ENCODE measurements at regions not wholly inside any gene's neighbourhood (a gene's known extent, or its start where the extent isn't known, plus 50 kb on each side); places are given as distances from the start of the nearest gene placed in this dataset.

- no peak overlapping the region for H3K14ac ChIP-seq (ENCODE audit: insufficient read length)
- no peak overlapping the region for H3K56ac ChIP-seq (replicated peaks; ENCODE audit: insufficient read length, low read depth, low read length)
- H3K4me2 ChIP-seq (ENCODE audit: insufficient read depth in 1 of 2, low read depth in 2 of 2, low read length in 2 of 2) = no peak overlapping the region
- no peak overlapping the region for H3K9ac ChIP-seq (replicated peaks in 1 of 4; ENCODE audit: extremely low read depth in 1 of 4, low read depth in 3 of 4, low read length in 3 of 4)
- H4K91ac ChIP-seq (replicated peaks; ENCODE audit: insufficient read length, low read length) = no peak overlapping the region
- H2AK5ac ChIP-seq (ENCODE audit: low read depth, low read length) = no peak overlapping the region
- no peaks in the 10 kb centered on the region for H4K20me1 ChIP-seq (replicated peaks in 1 of 2; ENCODE audit: control insufficient read depth in 1 of 2, insufficient read depth in 2 of 2, low read length in 2 of 2)
- ChIA-PET POLR2A (ENCODE audit: partially characterized antibody) (interaction anchor here (1.5 kb wide), 1 partner anchor 144 kb away, joined by 3 read pairs; the partner anchor contains the start of gene PFKFB3), CTCF (ENCODE audit: partially characterized antibody) (interaction anchor here (0.7 to 0.9 kb wide), 3 partner anchors 7 to 59 kb away, joined by 3 to 4 read pairs (median 3); no protein-coding TSS in a partner anchor)
- H3K79me1 ChIP-seq (ENCODE audit: low read depth, low read length) = no peaks in the 10 kb centered on the region
- no peak overlapping the region for H2BK15ac ChIP-seq (ENCODE audit: low read length)
- H3K18ac ChIP-seq (ENCODE audit: extremely low read depth, low read length) = no peak overlapping the region
- H3K79me2 ChIP-seq (ENCODE audit: control insufficient read depth in 1 of 2, insufficient read depth in 2 of 2, low read length in 2 of 2) = no peaks in the 10 kb centered on the region
- H3K4me1 ChIP-seq (replicated peaks in 1 of 4; ENCODE audit: control insufficient read depth in 3 of 4, insufficient read depth in 4 of 4, low read length in 3 of 4) = no peaks in the 10 kb centered on the region
- no peak for TF ChIP-seq CTCF (IDR thresholded peaks at IDR 0.05; ENCODE audit: control extremely low read depth in 1 of 3, insufficient read depth in 1 of 3, low read depth in 1 of 3, low read length in 3 of 3)
- no peak for TF ChIP-seq EGR1 (IDR thresholded peaks at IDR 0.05; ENCODE audit: borderline replicate concordance, low read depth, low read length)
- TF ChIP-seq PHF8 (conservative IDR thresholded peaks at IDR 0.05; ENCODE audit: low read depth, low read length) = no peak
- TF ChIP-seq YY1 (IDR thresholded peaks at IDR 0.05; ENCODE audit: low read depth, low read length) = no peak
- TF ChIP-seq NANOG (IDR thresholded peaks at IDR 0.05; ENCODE audit: insufficient read depth, low read depth, low read length, poor library complexity, severe bottlenecking) = no peak
- TF ChIP-seq CEBPB (IDR thresholded peaks at IDR 0.05; ENCODE audit: low read depth, low read length) = no peak
- TF ChIP-seq POLR2AphosphoS5 (IDR thresholded peaks at IDR 0.05; ENCODE audit: low read depth, low read length) = no peak
- TF ChIP-seq HDAC6 (IDR thresholded peaks at IDR 0.05; ENCODE audit: low read depth, low read length) = no peak
- FAIRE-seq (no peak), DNase-seq (ENCODE audit: low read depth in 1 of 2, low spot score in 2 of 2) (no peak)
- no peak overlapping the region for H2AFZ ChIP-seq (ENCODE audit: low read length)
- H3K36me3 ChIP-seq (ENCODE audit: control insufficient read depth in 2 of 4, insufficient read depth in 4 of 4, low read length in 3 of 4) = no peaks in the 10 kb centered on the region
- no peaks in the 10 kb centered on the region for H3K27me3 ChIP-seq (replicated peaks in 1 of 4; ENCODE audit: control insufficient read depth in 3 of 4, extremely low read depth in 1 of 4, insufficient read depth in 3 of 4, low read length in 3 of 4)
- H3K4ac ChIP-seq (replicated peaks; ENCODE audit: insufficient read length, low read depth, low read length) = no peak overlapping the region
- H2BK120ac ChIP-seq (replicated peaks; ENCODE audit: low read depth, low read length) = no peak overlapping the region
- no peak overlapping the region for H3K4me3 ChIP-seq (ENCODE audit: extremely low read depth in 1 of 4, insufficient read depth in 2 of 4, low read depth in 3 of 4, low read length in 4 of 4)
- H2BK5ac ChIP-seq (ENCODE audit: low read depth, low read length) = no peak overlapping the region
- no peak overlapping the region for H3K27ac ChIP-seq (ENCODE audit: low read depth, low read length)
- 89% methylated on average over 2 of the region's 2 CpGs; no CpG with 5 or more reads in 1 of the 2 experiments for WGBS, 2 experiments (ENCODE audit: extremely low coverage in 1 of 2, insufficient coverage in 1 of 2, insufficient read length in 1 of 2, insufficient replicate concordance in 2 of 2, low coverage in 1 of 2, low lambda C conversion rate in 2 of 2, missing lambda C conversion rate in 1 of 2)
- H2BK12ac ChIP-seq (ENCODE audit: low read depth, low read length) = no peak overlapping the region
- H3K9me3 ChIP-seq (ENCODE audit: insufficient read depth in 2 of 2, low read depth in 1 of 2, low read length in 1 of 2) = no peaks in the 10 kb centered on the region
- H4K8ac ChIP-seq (ENCODE audit: extremely low read depth, insufficient read depth, low read length) = no peak overlapping the region
- H4K5ac ChIP-seq (ENCODE audit: insufficient read length, low read depth, low read length) = no peak overlapping the region
- H3K23ac ChIP-seq (ENCODE audit: insufficient read length) = no peak overlapping the region
- H3K23me2 ChIP-seq (ENCODE audit: low read depth, low read length) = peaks cover 4% of the 10 kb centered on the region; the same call in 1 of the 2 replicates
- H2BK20ac ChIP-seq (ENCODE audit: low read length) = no peak overlapping the region
Measured at GRCh38 chr10:6346631-6347030, 143.9 kb downstream of the PFKFB3 start.

All from H1 (cell line).